Sigmoid colon (tissue), 6 donors: ENCODE measurements at regions not wholly inside any gene's neighbourhood (a gene's known extent, or its start where the extent isn't known, plus 50 kb on each side); places are given as distances from the start of the nearest gene placed in this dataset.
"Not testable (repeated sequence)": the region's sequence is repeated elsewhere in the genome, so short reads cannot be mapped to it uniquely, and the experiment has no call there.

Experiments used
- DNase-seq: peaks from one replicate; pipeline ENCODE4 v3.0.0-alpha.2; 2019
- H3K27ac ChIP-seq, 4 donors: fragments of 200-600 bp; sonication (generic); one replicate each; pipeline ENCODE4 v1.5.1; 2016 to 2019; ENCODE audit warnings: mild to moderate bottlenecking in 1 of 4
- H3K27me3 ChIP-seq, 3 donors: fragments of 200-600 bp; sonication (generic); one replicate each; pipeline ENCODE4 v1.5.1; 2019; ENCODE audit warnings: mild to moderate bottlenecking in 1 of 3
- H3K36me3 ChIP-seq, 4 donors: fragments of 200-600 bp; sonication (generic); one replicate each; pipeline ENCODE4 v1.5.1; 2016 to 2019
- H3K4me1 ChIP-seq, 4 donors: fragments of 200-600 bp; sonication (generic); one replicate each; pipeline ENCODE4 v1.5.1; 2017 to 2019
- H3K4me3 ChIP-seq, 4 donors: fragments of 200-600 bp; sonication (generic); one replicate each; pipeline ENCODE4 v1.5.1; 2017 to 2019; ENCODE audit warnings: mild to moderate bottlenecking in 2 of 4, moderate library complexity in 1 of 4
- H3K9me3 ChIP-seq, 4 donors: fragments of 200-600 bp in 3 of 4; sonication (generic) in 3 of 4; one replicate each; pipeline versions ENCODE4 v1.5.1 to v1.6.1; 2013 to 2019
- CTCF ChIP-seq, 4 experiments: fragments of 450-650 bp in 3 of 4; fragments of 200-600 bp in 1 of 4; IDR thresholded peaks; one replicate each; pipeline ENCODE4 v1.5.1; 2016 to 2019; ENCODE audit warnings: antibody characterized with exemption in 4 of 4, mild to moderate bottlenecking in 3 of 4, moderate library complexity in 2 of 4
- EP300 ChIP-seq, 4 donors: sonication (generic); formaldehyde crosslinking; IDR thresholded peaks; one replicate each; pipeline ENCODE4 v1.6.1; 2017; ENCODE audit warnings: antibody characterized with exemption in 4 of 4
- POLR2A ChIP-seq, 2 donors: fragments of 450-650 bp; IDR thresholded peaks; one replicate each; pipeline ENCODE4 v1.6.1; 2016; ENCODE audit warnings: antibody characterized with exemption in 2 of 2, mild to moderate bottlenecking in 2 of 2, moderate library complexity in 2 of 2
- POLR2AphosphoS5 ChIP-seq, 4 donors: sonication (generic); formaldehyde crosslinking; IDR thresholded peaks; one replicate each; pipeline ENCODE4 v1.6.1; 2017; ENCODE audit warnings: antibody characterized with exemption in 4 of 4
- WGBS, 2 donors: extraction: QIAGEN DNeasy Blood & Tissue Kit; methylation state at CpG; one replicate each; pipeline ENCODE4 v1.1.7; 2013; 5-methylcytosine and 5-hydroxymethylcytosine counted together
- intact Hi-C: fragments of 100-400 bp; cut with DNase I; formaldehyde crosslinking; loops from one replicate; pipeline ENCODE4 v1.15.1; 2023
- donor health status: healthy with polysubstance abuse.
- donor health status: healthy.

- TF ChIP-seq EP300 (IDR thresholded peaks at IDR 0.05) (no peak), CTCF (IDR thresholded peaks at IDR 0.05) (no peak), POLR2AphosphoS5 (IDR thresholded peaks at IDR 0.05) (no peak), POLR2A (IDR thresholded peaks at IDR 0.05) (no peak)
- Histone ChIP-seq H3K4me1 (no peaks in the 10 kb centered on the region), H3K36me3 (no peaks in the 10 kb centered on the region), H3K4me3 (no peak overlapping the region), H3K9me3 (no peaks in the 10 kb centered on the region), H3K27ac (no peak overlapping the region), H3K27me3 (no peaks in the 10 kb centered on the region)
- DNase-seq, result no peak
- WGBS, 2 donors, result 31 to 67% methylated on average over 7 of the region's 7 CpGs
- intact Hi-C loops, result no loop called here
Measured at GRCh38 chr21:22363504-22363903, 1365.3 kb downstream of the NCAM2 start.

- TF ChIP-seq EP300 (IDR thresholded peaks at IDR 0.05), result no peak
- no peak for TF ChIP-seq POLR2AphosphoS5 (IDR thresholded peaks at IDR 0.05)
- TF ChIP-seq CTCF (IDR thresholded peaks at IDR 0.05), result no peak
- intact Hi-C loops, result no loop called here
- WGBS, 2 donors, result 92 to 95% methylated on average over 5 of the region's 5 CpGs
- Histone ChIP-seq H3K27ac (no peak overlapping the region), H3K9me3 (no peaks in the 10 kb centered on the region), H3K4me1 (no peaks in the 10 kb centered on the region), H3K4me3 (no peak overlapping the region), H3K27me3 (no peaks in the 10 kb centered on the region), H3K36me3 (no peaks in the 10 kb centered on the region)
- no peak for DNase-seq
Measured at GRCh38 chr21:22364163-22364562, 1366.0 kb downstream of the NCAM2 start.

- no peak overlapping the region for H3K4me3 ChIP-seq
- no peaks in the 10 kb centered on the region for H3K36me3 ChIP-seq
- TF ChIP-seq POLR2AphosphoS5 (IDR thresholded peaks at IDR 0.05) (no peak), EP300 (IDR thresholded peaks at IDR 0.05) (no peak), POLR2A (IDR thresholded peaks at IDR 0.05) (no peak)
- peaks cover 0 to 4% (median 0%) of the 10 kb centered on the region in 4 donors for H3K4me1 ChIP-seq
- no peaks in the 10 kb centered on the region for H3K9me3 ChIP-seq
- intact Hi-C loops, result no loop called here
- no peak overlapping the region for H3K27ac ChIP-seq
- WGBS, 2 donors, result 12 to 30% methylated on average over 7 of the region's 7 CpGs
- H3K27me3 ChIP-seq, result no peaks in the 10 kb centered on the region
- no peak for DNase-seq
Measured at GRCh38 chr21:22374218-22374969, 1376.2 kb downstream of the NCAM2 start.

GRCh38 chr21:22377795-22378194, 1379.6 kb downstream of the NCAM2 start:
- H3K9me3 ChIP-seq, H3K4me1 ChIP-seq, H3K27me3 ChIP-seq, H3K4me3 ChIP-seq, intact Hi-C loops, H3K27ac ChIP-seq, H3K36me3 ChIP-seq, DNase-seq: not testable (repeated sequence)
- WGBS, 2 donors, result 94 to 95% methylated on average over 3 of the region's 3 CpGs

GRCh38 chr21:22393324-22393723, 1395.1 kb downstream of the NCAM2 start:
- H3K9me3 ChIP-seq, result no peaks in the 10 kb centered on the region
- no peaks in the 10 kb centered on the region for H3K4me1 ChIP-seq
- no peaks in the 10 kb centered on the region for H3K27me3 ChIP-seq
- no peak for TF ChIP-seq POLR2A (IDR thresholded peaks at IDR 0.05)
- intact Hi-C loops, result no loop called here
- no peak overlapping the region for H3K4me3 ChIP-seq
- H3K36me3 ChIP-seq, result no peaks in the 10 kb centered on the region
- no peak for DNase-seq
- no peak overlapping the region for H3K27ac ChIP-seq

- Histone ChIP-seq H3K4me1 (no peaks in the 10 kb centered on the region), H3K27me3 (no peaks in the 10 kb centered on the region), H3K36me3 (no peaks in the 10 kb centered on the region), H3K4me3 (no peak overlapping the region), H3K9me3 (no peaks in the 10 kb centered on the region), H3K27ac (no peak overlapping the region)
- WGBS, 2 donors, result 86 to 90% methylated on average over 6 of the region's 6 CpGs
- TF ChIP-seq POLR2A (IDR thresholded peaks at IDR 0.05), result no peak
- TF ChIP-seq POLR2AphosphoS5 (IDR thresholded peaks at IDR 0.05), result no peak
- no peak for TF ChIP-seq CTCF (IDR thresholded peaks at IDR 0.05)
- no peak for TF ChIP-seq EP300 (IDR thresholded peaks at IDR 0.05)
- DNase-seq, result no peak
- intact Hi-C loops, result no loop called here
Measured at GRCh38 chr21:22395965-22396364, 1397.8 kb downstream of the NCAM2 start.
